ENCODE measurements at regions not wholly inside any gene's neighbourhood (a gene's known extent, or its start where the extent isn't known, plus 50 kb on each side); places are given as distances from the start of the nearest gene placed in this dataset.
"Not testable (repeated sequence)": the region's sequence is repeated elsewhere in the genome, so short reads cannot be mapped to it uniquely, and the experiment has no call there.

GRCh38 chr7:127530148-127530547 is 55.2 kb downstream of the GCC1 start:
- no peak for DNase-seq (ENCODE audit: low spot score)

- no peak for DNase-seq (ENCODE audit: low spot score)
Measured at GRCh38 chr7:127527561-127527960, 57.8 kb downstream of the GCC1 start.

GRCh38 chr7:127525866-127526480 is 59.4 kb downstream of the GCC1 start:
- DNase-seq (ENCODE audit: low spot score), result no peak

DNA sequence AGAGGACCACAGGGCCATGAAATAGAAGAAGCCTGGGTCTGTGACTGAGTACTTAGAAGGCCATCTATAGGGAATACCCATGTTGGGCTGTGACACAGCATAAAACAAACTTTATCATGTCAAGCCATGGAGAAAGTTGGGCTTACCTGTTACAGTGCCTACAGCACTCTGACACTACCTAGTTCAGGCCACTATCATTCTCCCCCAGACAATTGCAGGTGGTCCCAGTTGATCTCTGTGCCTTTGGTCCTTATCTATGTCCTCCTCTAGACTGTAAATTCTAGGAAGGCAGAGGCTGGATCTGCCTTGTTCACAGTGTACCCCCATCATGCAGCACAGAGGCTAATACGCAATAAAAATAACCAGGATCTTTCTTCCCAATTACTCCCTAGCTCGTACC is 69.1 kb downstream of the GCC1 start:
- DNase-seq (ENCODE audit: low spot score), result no peak

GRCh38 chr7:127514499-127514898 is 70.9 kb downstream of the GCC1 start:
- peak; percentile 53 for DNase-seq (ENCODE audit: low spot score)

GRCh38 chr7:127513311-127513710 is 72.1 kb downstream of the GCC1 start:
- no peak for DNase-seq (ENCODE audit: low spot score)

DNA sequence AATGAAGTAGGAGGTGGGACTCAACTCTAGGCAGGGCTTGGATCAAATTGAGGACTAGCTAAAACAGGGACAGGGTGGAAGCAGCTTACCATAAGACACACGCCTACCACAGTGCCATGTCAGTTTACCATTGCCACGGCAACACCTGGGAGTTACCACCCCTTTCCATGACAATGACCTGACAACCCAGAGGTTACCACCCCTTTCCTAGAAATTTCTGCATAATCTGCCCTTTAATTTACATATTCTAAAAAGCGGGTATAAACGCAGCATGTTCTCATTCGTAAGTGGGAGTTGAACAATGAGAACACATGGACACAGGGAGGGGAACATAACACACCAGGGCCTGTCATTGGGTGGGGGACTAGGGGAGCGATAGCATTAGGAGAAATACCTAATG is 72.7 kb downstream of the GCC1 start:
- DNase-seq (ENCODE audit: low spot score), result no peak

DNA sequence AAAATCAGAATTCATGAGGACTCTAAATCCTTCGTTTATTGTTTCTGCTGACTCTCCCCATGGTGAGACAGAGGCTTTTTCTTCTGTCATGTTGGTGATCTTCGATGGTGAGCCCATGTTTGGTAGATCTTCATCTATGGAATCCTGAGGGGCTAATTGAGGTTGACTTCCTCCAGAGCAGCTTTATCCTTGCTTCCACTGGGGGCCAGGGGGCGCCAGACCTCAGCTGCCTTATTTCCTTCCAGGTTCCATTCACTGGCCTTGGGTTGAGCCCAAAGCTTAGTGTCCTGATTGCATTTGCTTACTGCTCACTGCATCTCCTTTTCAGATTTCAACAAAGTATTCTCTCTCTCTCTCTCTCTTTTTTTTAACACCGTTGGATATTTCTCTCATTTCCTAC is 80.7 kb downstream of the GCC1 start:
- peak; percentile 53 for DNase-seq (ENCODE audit: low spot score)

- DNase-seq (ENCODE audit: low spot score), result no peak
Measured at GRCh38 chr7:127501817-127502216, 83.6 kb downstream of the GCC1 start.

DNA sequence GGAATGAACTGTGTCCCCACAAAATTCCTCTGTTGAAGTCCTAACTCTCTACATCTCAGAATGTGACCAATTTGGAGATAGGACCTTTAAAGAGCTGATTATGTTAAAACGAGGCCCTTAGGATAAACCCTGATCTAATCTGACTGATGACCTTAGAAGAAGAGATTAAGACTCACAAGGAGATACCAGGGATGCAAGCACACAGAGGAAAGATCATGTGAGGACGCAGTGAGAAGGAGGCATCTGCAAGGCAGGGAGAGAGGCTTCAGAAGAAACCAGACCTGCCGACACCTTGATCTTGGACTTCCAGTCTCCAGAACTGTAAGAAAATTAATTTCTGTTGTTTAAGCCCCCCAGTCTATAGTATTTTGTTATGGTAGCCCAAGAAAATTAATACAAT is 94.9 kb upstream of the ZNF800 start:
- no peak for DNase-seq (ENCODE audit: low spot score)

GRCh38 chr7:127486654-127487053 is 94.1 kb upstream of the ZNF800 start:
- DNase-seq (ENCODE audit: low spot score), result no peak

GRCh38 chr7:127485482-127485881 is 93.0 kb upstream of the ZNF800 start:
- no peak for DNase-seq (ENCODE audit: low spot score)

DNA sequence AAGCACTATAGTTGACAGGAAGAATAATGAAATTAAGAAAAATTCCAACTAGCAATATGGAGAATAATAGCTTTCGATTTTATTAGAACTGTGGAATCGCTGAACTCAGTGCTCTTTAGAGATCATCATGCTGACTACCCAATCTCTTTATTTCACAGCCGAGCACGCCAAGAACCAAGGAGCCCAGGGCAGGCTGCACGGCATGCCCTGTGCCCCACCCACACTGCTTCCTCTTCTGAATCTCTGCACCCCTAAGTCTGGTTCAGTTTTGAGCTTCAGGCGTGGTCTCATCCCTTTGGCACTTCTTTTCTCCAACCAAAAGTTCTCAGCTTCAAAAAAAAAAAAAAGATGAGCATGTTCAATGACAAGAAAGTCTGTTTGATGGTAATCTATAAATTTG is 92.4 kb upstream of the ZNF800 start:
- no peak for DNase-seq (ENCODE audit: low spot score)

DNA sequence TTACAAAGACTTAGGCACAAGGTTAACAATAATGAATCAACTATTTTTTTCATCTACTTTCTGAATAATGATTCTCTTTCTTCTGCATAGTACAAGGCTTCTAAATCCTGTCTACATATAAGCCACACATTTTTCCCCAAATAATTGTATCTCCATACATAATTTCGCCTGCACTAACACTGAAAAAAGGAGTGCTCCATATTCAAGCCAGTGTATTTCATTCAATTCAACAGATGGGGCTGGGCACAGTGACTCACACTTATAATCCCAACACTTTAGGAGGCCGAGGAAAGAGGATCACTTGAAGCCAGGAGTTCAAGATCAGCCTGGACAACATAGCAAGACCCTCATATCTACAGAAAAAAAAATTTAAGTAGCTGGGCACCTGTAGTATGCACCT is 86.0 kb upstream of the ZNF800 start:
- no peak for DNase-seq (ENCODE audit: low spot score)

- DNase-seq (ENCODE audit: low spot score), result no peak
Measured at GRCh38 chr7:127478024-127478355, 85.5 kb upstream of the ZNF800 start.

- DNase-seq (ENCODE audit: low spot score), result no peak
Measured at GRCh38 chr7:127477295-127478023, 85.0 kb upstream of the ZNF800 start.

DNA sequence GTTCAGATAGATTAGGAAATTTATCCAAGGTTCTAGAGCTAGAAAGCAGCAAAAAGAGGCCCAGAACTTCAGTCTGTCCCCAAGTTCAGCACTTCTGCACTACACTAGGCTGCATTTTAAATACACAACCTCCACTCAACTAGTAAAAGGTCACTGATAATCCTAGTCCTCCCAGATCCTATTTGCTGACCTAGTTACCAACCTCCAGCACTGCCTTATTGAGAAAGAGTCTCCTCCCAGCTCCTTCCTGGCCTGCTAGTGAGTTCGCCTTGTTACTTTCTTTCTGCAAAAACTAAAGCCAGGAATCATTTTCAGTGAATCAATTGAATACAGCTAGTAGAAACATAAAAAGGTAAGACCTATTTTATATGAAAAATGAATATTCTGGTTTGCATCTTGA is 84.1 kb upstream of the ZNF800 start:
- DNase-seq (ENCODE audit: low spot score), result no peak

DNA sequence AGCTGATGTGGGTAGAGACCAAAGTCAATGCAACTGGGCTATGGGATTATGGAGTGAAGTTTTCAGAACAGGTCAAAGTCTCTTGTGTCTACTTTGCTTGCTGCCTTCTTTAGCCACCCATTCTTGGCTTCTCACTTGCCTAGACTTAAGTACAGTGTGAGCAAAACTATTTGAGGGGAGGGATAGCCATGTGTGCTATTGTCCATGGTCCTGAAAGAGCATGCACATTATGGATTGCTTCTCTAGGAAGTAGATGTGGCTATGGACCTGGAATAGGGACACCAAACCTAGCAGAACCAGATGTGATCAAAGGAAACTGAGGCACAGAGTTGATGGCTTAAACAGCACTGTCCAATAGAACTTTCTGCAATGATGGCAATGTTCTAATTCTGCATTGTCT is 81.9 kb upstream of the ZNF800 start:
- no peak for DNase-seq (ENCODE audit: low spot score)

DNA sequence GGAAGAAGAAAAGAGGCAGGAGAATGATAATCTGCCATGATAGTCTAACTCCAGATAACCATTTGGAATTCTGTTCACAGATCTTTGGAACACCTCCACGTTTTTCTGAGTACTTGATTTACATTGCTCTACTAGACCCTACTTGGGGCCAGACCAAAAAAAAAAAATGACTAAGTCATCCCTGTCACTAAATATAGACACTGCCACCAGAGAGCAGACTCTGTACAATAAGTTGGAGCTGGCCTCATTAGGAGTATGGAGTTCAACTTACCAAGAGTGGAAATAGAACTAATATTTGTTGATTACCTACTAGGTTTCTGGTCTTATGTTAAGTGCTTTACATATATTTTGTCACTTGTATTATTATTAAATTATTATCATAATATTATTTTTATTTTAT is 80.9 kb upstream of the ZNF800 start:
- no peak for DNase-seq (ENCODE audit: low spot score)

DNA sequence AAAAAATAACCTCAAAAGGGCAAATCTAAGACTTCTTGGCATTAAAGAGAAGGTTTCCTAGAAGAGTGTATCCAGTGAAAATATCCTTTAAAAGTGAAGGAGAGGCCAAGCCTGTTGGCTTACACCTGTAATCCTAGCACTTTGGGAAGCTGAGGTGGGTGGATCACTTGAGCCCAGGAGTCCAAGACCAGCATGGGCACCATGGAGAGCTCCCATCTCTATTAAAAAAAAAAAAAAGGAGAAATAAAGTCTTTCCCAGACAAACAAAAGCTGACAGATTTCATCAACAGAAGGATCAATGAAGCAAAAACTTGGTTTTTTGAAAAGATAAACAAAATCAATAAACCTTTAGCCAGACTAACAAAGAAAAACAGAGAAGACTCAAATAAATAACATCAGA is 67.6 kb upstream of the ZNF800 start:
- DNase-seq (ENCODE audit: low spot score), result no peak

DNA sequence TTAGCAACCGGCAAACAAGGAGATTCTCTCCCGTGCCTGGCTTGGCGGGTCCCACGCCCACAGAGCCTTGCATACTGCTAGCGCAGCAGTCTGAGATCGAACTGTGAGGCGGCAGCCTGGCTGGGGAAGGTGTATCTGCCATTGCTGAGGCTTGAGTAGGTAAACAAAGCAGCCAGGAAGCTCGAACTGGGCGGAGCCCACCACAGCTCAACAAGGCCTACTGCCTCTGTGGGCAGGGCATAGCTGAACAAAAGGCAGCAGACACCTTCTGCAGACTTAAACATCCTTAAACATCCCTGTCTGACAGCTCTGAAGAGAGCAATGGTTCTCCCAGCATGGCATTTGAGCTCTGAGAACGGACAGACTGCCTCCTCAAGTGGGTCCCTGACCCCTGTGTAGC is 58.8 kb upstream of the ZNF800 start:
- DNase-seq (ENCODE audit: low spot score), result not testable (repeated sequence)

DNA sequence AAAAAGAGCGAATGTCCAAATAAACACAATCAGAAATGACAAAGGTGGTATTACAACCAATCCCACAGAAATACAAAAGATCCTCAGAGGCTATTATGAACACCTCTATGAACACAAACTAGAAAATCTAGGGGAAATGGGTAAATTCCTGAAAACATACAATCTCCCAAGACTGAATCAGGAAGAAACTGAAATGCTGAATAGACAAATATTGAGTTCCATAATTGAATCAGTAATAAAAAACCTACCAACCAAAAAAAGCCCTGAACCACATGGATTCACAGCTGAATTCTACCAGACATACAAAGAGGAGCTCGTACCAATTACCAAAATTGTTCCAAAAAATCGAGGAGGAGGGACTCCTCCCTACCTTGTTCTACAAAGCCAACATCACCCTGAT is 56.1 kb upstream of the ZNF800 start:
- no peak for DNase-seq (ENCODE audit: low spot score)

DNA sequence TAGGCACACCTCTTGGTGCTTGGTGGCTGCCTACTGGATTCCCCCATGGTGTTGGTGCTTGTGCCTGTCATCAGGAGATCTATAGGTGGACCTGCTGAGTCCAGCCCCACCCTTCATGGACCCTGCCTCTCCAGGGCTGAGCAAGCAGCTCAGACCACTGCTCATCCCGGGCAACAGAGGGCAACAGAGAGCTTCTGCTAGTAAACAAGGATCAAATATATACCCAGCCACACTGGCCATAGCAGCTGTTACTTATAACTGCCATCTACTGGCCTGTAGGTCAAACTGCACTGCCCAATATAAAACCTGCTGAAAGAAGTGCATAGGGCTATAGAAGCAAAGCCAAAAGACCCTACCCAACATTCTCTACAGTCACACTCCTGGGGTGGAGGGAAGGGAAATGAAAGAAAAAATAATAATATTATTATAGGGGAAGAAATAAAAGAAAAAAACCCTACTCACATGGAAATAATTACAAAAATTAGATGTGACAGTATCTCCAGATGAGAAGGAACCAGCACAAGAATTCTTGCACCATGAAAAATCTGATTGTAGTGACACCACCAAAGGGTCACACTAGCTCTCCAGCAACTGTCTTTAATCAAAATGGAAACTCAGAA is 54.9 kb upstream of the ZNF800 start:
- peak; percentile 79 for DNase-seq (ENCODE audit: low spot score)

DNA sequence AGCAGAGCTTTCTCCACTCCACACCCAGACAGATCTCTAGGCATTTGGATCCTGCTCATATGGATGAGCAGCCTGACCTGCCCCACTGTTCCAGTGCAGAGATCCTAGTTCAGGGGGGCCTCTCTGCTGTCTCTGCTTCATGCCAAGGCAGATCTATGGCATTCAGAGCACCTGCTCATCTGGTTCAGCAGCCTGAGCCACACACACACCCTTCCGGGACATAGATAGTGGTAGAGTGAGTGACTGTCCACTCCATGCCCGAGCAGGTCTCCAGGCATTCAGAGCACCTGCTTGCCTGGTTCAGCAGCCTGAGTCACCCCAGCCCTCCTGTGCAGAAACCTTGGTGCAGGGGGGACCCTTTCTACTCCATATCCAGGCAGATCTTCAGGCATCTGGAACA is 54.3 kb upstream of the ZNF800 start:
- DNase-seq (ENCODE audit: low spot score), result no peak
